Breast epithelium (tissue), 3 donors: ENCODE measurements at regions not wholly inside any gene's neighbourhood (a gene's known extent, or its start where the extent isn't known, plus 50 kb on each side); places are given as distances from the start of the nearest gene placed in this dataset.

Experiments
- CTCF ChIP-seq, 3 donors: fragments of 450-650 bp; IDR thresholded peaks; one replicate each; pipeline ENCODE4 v1.5.1; 2016 to 2017; ENCODE audit warnings: antibody characterized with exemption in 3 of 3, mild to moderate bottlenecking in 3 of 3, moderate library complexity in 3 of 3
- POLR2A ChIP-seq: fragments of 450-650 bp; IDR thresholded peaks from one replicate; pipeline ENCODE4 v1.6.1; 2016; ENCODE audit warnings: antibody characterized with exemption, mild to moderate bottlenecking, moderate library complexity

- TF ChIP-seq POLR2A (no peak), CTCF (IDR thresholded peaks at IDR 0.05) (no peak)
These were observed 76.1 kb downstream of the RPL27A start for GRCh38 chr11:8758619-8759169.
